Activated CD8-positive, alpha-beta T cell treated with anti-CD3 and anti-CD28 coated beads for 36 hours (primary cell): ENCODE measurements at regions not wholly inside any gene's neighbourhood (a gene's known extent, or its start where the extent isn't known, plus 50 kb on each side); places are given as distances from the start of the nearest gene placed in this dataset.

Source experiments
- ATAC-seq: fragments of 200-7000 bp; cut with Tn5 transposase; one replicate; pipeline ENCODE4 v1.10.0; 2021; ENCODE audit warnings: mild to moderate bottlenecking, moderate library complexity
- CTCF ChIA-PET: fragments of 350-600 bp; sonication (Branson Sonifier 250); formaldehyde crosslinking; loops from one replicate; lab custom pipeline; 2021; ENCODE audit warnings: antibody characterized with exemption; lab: Charles Lee
- POLR2A ChIA-PET: fragments of 350-600 bp; sonication (Branson Sonifier 250); formaldehyde crosslinking; loops from one replicate; lab custom pipeline; 2021; ENCODE audit warnings: antibody characterized with exemption; lab: Charles Lee
- DNase-seq: peaks from one replicate; pipeline ENCODE4 v3.0.0-alpha.2; 2020
- H3K27ac Mint-ChIP-seq: one replicate; pipeline ENCODE4 v1.8.0; 2021; ENCODE audit warnings: mild to moderate bottlenecking, mixed read lengths
- H3K27me3 Mint-ChIP-seq: one replicate; pipeline ENCODE4 v1.8.0; 2021; ENCODE audit warnings: mixed read lengths
- H3K36me3 Mint-ChIP-seq: one replicate; pipeline ENCODE4 v1.8.0; 2021; ENCODE audit warnings: low read depth, mixed read lengths
- H3K4me1 Mint-ChIP-seq: one replicate; pipeline ENCODE4 v1.8.0; 2021; ENCODE audit warnings: low read depth, mixed read lengths
- H3K4me3 Mint-ChIP-seq: one replicate; pipeline ENCODE4 v1.8.0; 2021; ENCODE audit warnings: mild to moderate bottlenecking, moderate library complexity, mixed read lengths
- H3K9me3 Mint-ChIP-seq: one replicate; pipeline ENCODE4 v1.8.0; 2021; ENCODE audit warnings: mixed read lengths
- CTCF ChIP-seq: fragments of 200-600 bp; IDR thresholded peaks from one replicate; pipeline ENCODE4 v1.8.0; 2022; ENCODE audit warnings: antibody characterized with exemption, mild to moderate bottlenecking
- intact Hi-C: fragments of 100-400 bp; cut with micrococcal nuclease; formaldehyde crosslinking; loops from one replicate; pipeline ENCODE4 v1.10.0; 2022

GRCh38 chr1:170290991-170291390 lies 145.2 kb downstream of the NTMT2 start:
- ATAC-seq (no peak), DNase-seq (no peak)
- POLR2A ChIA-PET: no interaction called here
- intact Hi-C loops: no loop called here
- CTCF ChIA-PET: no interaction called here
- Mint-ChIP-seq H3K9me3 (no peaks in the 10 kb centered on the region), H3K27ac (no peak overlapping the region), H3K27me3 (peaks cover 7% of the 10 kb centered on the region), H3K4me1 (no peaks in the 10 kb centered on the region), H3K4me3 (no peak overlapping the region), H3K36me3 (no peaks in the 10 kb centered on the region)
- TF ChIP-seq CTCF: no peak

- ChIA-PET POLR2A (no interaction called here), CTCF (no interaction called here)
- no peaks in the 10 kb centered on the region for H3K36me3 Mint-ChIP-seq
- intact Hi-C loops: no loop called here
- H3K27me3 Mint-ChIP-seq: peaks cover 9% of the 10 kb centered on the region
- no peaks in the 10 kb centered on the region for H3K9me3 Mint-ChIP-seq
- no peaks in the 10 kb centered on the region for H3K4me1 Mint-ChIP-seq
- H3K27ac Mint-ChIP-seq: no peak overlapping the region
- DNase-seq (no peak), ATAC-seq (no peak)
- no peak for TF ChIP-seq CTCF
- H3K4me3 Mint-ChIP-seq: no peak overlapping the region
Measured at GRCh38 chr1:170291516-170291915, 145.8 kb downstream of the NTMT2 start.

GRCh38 chr1:170296211-170296610 lies 150.5 kb downstream of the NTMT2 start:
- ATAC-seq (no peak), DNase-seq (no peak)
- H3K9me3 Mint-ChIP-seq: no peaks in the 10 kb centered on the region
- H3K27me3 Mint-ChIP-seq: peaks cover 8% of the 10 kb centered on the region
- H3K36me3 Mint-ChIP-seq: no peaks in the 10 kb centered on the region
- H3K4me1 Mint-ChIP-seq: no peaks in the 10 kb centered on the region
- TF ChIP-seq CTCF: no peak
- no peak overlapping the region for H3K4me3 Mint-ChIP-seq
- no peak overlapping the region for H3K27ac Mint-ChIP-seq
- ChIA-PET POLR2A (no interaction called here), CTCF (no interaction called here)
- intact Hi-C loops: no loop called here

GRCh38 chr1:170296642-170297041 lies 150.9 kb downstream of the NTMT2 start:
- Mint-ChIP-seq H3K27ac (no peak overlapping the region), H3K9me3 (no peaks in the 10 kb centered on the region), H3K36me3 (no peaks in the 10 kb centered on the region), H3K4me1 (no peaks in the 10 kb centered on the region), H3K4me3 (no peak overlapping the region), H3K27me3 (peaks cover 8% of the 10 kb centered on the region)
- TF ChIP-seq CTCF: no peak
- ChIA-PET CTCF (no interaction called here), POLR2A (no interaction called here)
- ATAC-seq (no peak), DNase-seq (no peak)
- intact Hi-C loops: no loop called here

GRCh38 chr1:170301596-170301995 lies 155.8 kb downstream of the NTMT2 start:
- H3K36me3 Mint-ChIP-seq: no peaks in the 10 kb centered on the region
- no peak for TF ChIP-seq CTCF
- POLR2A ChIA-PET: no interaction called here
- DNase-seq (no peak), ATAC-seq (no peak)
- H3K4me3 Mint-ChIP-seq: no peak overlapping the region
- H3K4me1 Mint-ChIP-seq: no peaks in the 10 kb centered on the region
- intact Hi-C loops: no loop called here
- peaks cover 8% of the 10 kb centered on the region for H3K27me3 Mint-ChIP-seq
- no peaks in the 10 kb centered on the region for H3K9me3 Mint-ChIP-seq
- no peak overlapping the region for H3K27ac Mint-ChIP-seq
- CTCF ChIA-PET: no interaction called here
